ENCODE measurements at regions not wholly inside any gene's neighbourhood (a gene's known extent, or its start where the extent isn't known, plus 50 kb on each side); places are given as distances from the start of the nearest gene placed in this dataset.

- DNase-seq (ENCODE audit: insufficient read length, low spot score) (no peak), FAIRE-seq (no peak)
These were observed 79.5 kb upstream of the GALNT9 start for GRCh38 chr12:132408626-132409494.

- no peak for FAIRE-seq
- no peak for DNase-seq (ENCODE audit: insufficient read length, low spot score)
These were observed 78.6 kb upstream of the GALNT9 start for GRCh38 chr12:132407992-132408391.

- DNase-seq (ENCODE audit: insufficient read length, low spot score): no peak
- no peak for FAIRE-seq
These were observed 78.1 kb upstream of the GALNT9 start for GRCh38 chr12:132407451-132407961.

GRCh38 chr12:132406493-132407450 is 77.4 kb upstream of the GALNT9 start:
- FAIRE-seq (no peak), DNase-seq (ENCODE audit: insufficient read length, low spot score) (no peak)

- FAIRE-seq: no peak
These were observed 76.4 kb upstream of the GALNT9 start for GRCh38 chr12:132405742-132406251.

GRCh38 chr12:132404951-132405741 is 75.8 kb upstream of the GALNT9 start:
- DNase-seq (ENCODE audit: insufficient read length, low spot score): no peak
- no peak for FAIRE-seq

More at GRCh38 chr12:132405742-132406251, 76.4 kb upstream of the GALNT9 start:
- no peak for DNase-seq (ENCODE audit: insufficient read length, low spot score)

- FAIRE-seq: no peak
- no peak for DNase-seq (ENCODE audit: insufficient read length, low spot score)
These were observed 75.1 kb upstream of the GALNT9 start for GRCh38 chr12:132404435-132404855.

GRCh38 chr12:132403636-132404434 is 74.4 kb upstream of the GALNT9 start:
- no peak for DNase-seq (ENCODE audit: insufficient read length, low spot score)
- FAIRE-seq: no peak

- DNase-seq (ENCODE audit: insufficient read length, low spot score) (no peak), FAIRE-seq (no peak)
These were observed 73.5 kb upstream of the GALNT9 start for GRCh38 chr12:132402831-132403416.

- DNase-seq (ENCODE audit: insufficient read length, low spot score) (no peak), FAIRE-seq (no peak)
These were observed 72.6 kb upstream of the GALNT9 start for GRCh38 chr12:132401982-132402381.

GRCh38 chr12:132400011-132400641 is 70.7 kb upstream of the GALNT9 start:
- DNase-seq (ENCODE audit: insufficient read length, low spot score) (no peak), FAIRE-seq (no peak)

GRCh38 chr12:132399092-132400010 is 70.0 kb upstream of the GALNT9 start:
- FAIRE-seq: no peak
- no peak for DNase-seq (ENCODE audit: insufficient read length, low spot score)

GRCh38 chr12:132398386-132398991 is 69.1 kb upstream of the GALNT9 start:
- DNase-seq (ENCODE audit: insufficient read length, low spot score) (no peak), FAIRE-seq (no peak)

- DNase-seq (ENCODE audit: insufficient read length, low spot score) (no peak), FAIRE-seq (no peak)
These were observed 68.6 kb upstream of the GALNT9 start for GRCh38 chr12:132397934-132398385.

GRCh38 chr12:132397152-132397933 is 68.0 kb upstream of the GALNT9 start:
- DNase-seq (ENCODE audit: insufficient read length, low spot score): no peak
- no peak for FAIRE-seq

- no peak for DNase-seq (ENCODE audit: insufficient read length, low spot score)
- FAIRE-seq: no peak
These were observed 67.3 kb upstream of the GALNT9 start for GRCh38 chr12:132396657-132397056.

Measured in HTR-8/SVneo (cell line).